Upper lobe of left lung (tissue), 4 donors: ENCODE measurements at regions not wholly inside any gene's neighbourhood (a gene's known extent, or its start where the extent isn't known, plus 50 kb on each side); places are given as distances from the start of the nearest gene placed in this dataset.

Experiments used
- EP300 ChIP-seq, 4 donors: sonication (generic); formaldehyde crosslinking; IDR thresholded peaks; one replicate each; pipeline ENCODE4 v1.5.1; 2017; ENCODE audit warnings: antibody characterized with exemption in 4 of 4, control low read depth in 2 of 4
- POLR2A ChIP-seq, 4 donors: fragments of 450-650 bp; IDR thresholded peaks; one replicate each; pipeline ENCODE4 v1.5.1; 2016 to 2017; ENCODE audit warnings: antibody characterized with exemption in 4 of 4, mild to moderate bottlenecking in 2 of 4
- TF ChIP-seq, protein P1 (sequence below), 6 experiments: fragments of 450-650 bp in 4 of 6; fragments of 200-600 bp in 2 of 6; sonication (generic) in 2 of 6; IDR thresholded peaks; one replicate each; pipeline ENCODE4 v1.5.1; 2016 to 2019; ENCODE audit warnings: antibody characterized with exemption in 6 of 6

DNA sequence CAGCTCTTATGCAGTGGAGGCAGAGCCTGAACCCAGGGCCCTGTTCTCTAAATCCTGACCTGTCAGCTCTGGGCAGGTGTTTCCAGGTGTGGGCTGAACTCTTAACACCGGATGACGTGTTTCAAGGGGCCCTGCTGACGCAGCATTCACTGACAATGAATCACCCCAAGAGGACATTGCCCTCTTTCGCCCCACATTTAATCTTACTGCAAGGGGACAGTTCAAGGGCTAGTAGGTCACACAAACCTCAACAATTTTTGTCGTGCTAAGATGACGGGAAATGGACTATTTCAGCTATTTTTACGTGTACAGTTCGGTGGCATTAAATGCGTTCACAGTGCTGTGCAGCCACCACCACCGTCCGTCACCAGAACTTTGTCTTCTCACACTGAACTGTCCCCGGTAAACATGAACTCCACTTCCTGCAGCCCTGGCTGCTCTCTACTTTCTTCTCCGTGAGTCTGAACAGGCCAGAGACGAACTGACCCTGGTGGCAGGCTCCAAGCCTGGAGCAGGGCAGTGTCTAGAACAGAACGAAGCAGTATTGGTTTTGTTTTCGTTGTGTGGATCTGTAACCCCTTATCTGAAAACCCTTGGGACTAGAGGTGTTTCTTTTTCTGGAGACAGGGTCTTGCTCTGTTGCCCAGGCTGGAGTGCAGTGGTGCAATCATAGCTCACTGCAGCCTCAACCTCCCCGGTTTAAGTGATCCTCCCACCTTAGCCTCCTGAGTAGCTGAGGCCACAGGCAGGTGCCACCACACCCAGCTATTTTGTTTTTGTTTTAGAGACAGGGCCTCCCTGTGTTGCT lies 88.4 kb upstream of the CIBAR2 start:
- TF ChIP-seq, protein P1, sequence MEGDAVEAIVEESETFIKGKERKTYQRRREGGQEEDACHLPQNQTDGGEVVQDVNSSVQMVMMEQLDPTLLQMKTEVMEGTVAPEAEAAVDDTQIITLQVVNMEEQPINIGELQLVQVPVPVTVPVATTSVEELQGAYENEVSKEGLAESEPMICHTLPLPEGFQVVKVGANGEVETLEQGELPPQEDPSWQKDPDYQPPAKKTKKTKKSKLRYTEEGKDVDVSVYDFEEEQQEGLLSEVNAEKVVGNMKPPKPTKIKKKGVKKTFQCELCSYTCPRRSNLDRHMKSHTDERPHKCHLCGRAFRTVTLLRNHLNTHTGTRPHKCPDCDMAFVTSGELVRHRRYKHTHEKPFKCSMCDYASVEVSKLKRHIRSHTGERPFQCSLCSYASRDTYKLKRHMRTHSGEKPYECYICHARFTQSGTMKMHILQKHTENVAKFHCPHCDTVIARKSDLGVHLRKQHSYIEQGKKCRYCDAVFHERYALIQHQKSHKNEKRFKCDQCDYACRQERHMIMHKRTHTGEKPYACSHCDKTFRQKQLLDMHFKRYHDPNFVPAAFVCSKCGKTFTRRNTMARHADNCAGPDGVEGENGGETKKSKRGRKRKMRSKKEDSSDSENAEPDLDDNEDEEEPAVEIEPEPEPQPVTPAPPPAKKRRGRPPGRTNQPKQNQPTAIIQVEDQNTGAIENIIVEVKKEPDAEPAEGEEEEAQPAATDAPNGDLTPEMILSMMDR (IDR thresholded peaks at IDR 0.05) = no peak
- TF ChIP-seq POLR2A (IDR thresholded peaks at IDR 0.05) (no peak), EP300 (IDR thresholded peaks at IDR 0.05) (no peak)
